Common myeloid progenitor, CD34-positive (primary cell): ENCODE measurements at regions not wholly inside any gene's neighbourhood (a gene's known extent, or its start where the extent isn't known, plus 50 kb on each side); places are given as distances from the start of the nearest gene placed in this dataset.

Source experiments
- CTCF ChIA-PET: fragments of 350-600 bp; sonication (Branson Sonifier 250); formaldehyde crosslinking; loops from one replicate; lab custom pipeline; 2021; ENCODE audit warnings: antibody characterized with exemption; lab: Charles Lee
- POLR2A ChIA-PET: fragments of 350-600 bp; sonication (Branson Sonifier 250); formaldehyde crosslinking; loops from one replicate; lab custom pipeline; 2021; ENCODE audit warnings: antibody characterized with exemption; lab: Charles Lee
- DNase-seq, 3 donors: peaks; one replicate each; pipeline versions ENCODE4 v3.0.0 to v3.0.0-alpha.2; 2013
- H3K27ac ChIP-seq, 2 experiments: 1 replicate in 1 of 2; 2 replicates in 1 of 2; pipeline ENCODE4 v1.7.0; 2013; ENCODE audit warnings: inconsistent platforms in 2 of 2, low read length in 2 of 2, mild to moderate bottlenecking in 2 of 2, low read depth in 1 of 2, moderate library complexity in 1 of 2; ENCODE audit not compliant: severe bottlenecking in 2 of 2, insufficient read depth in 1 of 2, poor library complexity in 1 of 2
- H3K27me3 ChIP-seq, 5 experiments: replicated peaks in 2 of 5; 1 replicate in 3 of 5; 2 replicates in 2 of 5; pipeline versions ENCODE4 v1.6.1 to v1.7.0; 2013; ENCODE audit warnings: low read length in 4 of 5, mild to moderate bottlenecking in 2 of 5, moderate library complexity in 2 of 5, inconsistent platforms in 1 of 5; ENCODE audit not compliant: insufficient read depth in 5 of 5, control insufficient read depth in 4 of 5
- H3K36me3 ChIP-seq, 4 experiments: 1 replicate in 2 of 4; 2 replicates in 2 of 4; pipeline versions ENCODE4 v1.6.1 to v1.7.0; 2013; ENCODE audit warnings: low read length in 3 of 4, control low read depth in 1 of 4, mild to moderate bottlenecking in 1 of 4; ENCODE audit not compliant: control insufficient read depth in 4 of 4, insufficient read depth in 4 of 4
- H3K4me1 ChIP-seq, 4 experiments: 1 replicate in 3 of 4; 2 replicates in 1 of 4; pipeline versions ENCODE4 v1.6.1 to v1.7.1; 2013; ENCODE audit warnings: low read length in 3 of 4, mild to moderate bottlenecking in 3 of 4, control low read depth in 1 of 4, inconsistent platforms in 1 of 4, moderate library complexity in 1 of 4; ENCODE audit not compliant: control insufficient read depth in 4 of 4, insufficient read depth in 4 of 4; ENCODE audit errors: control extremely low read depth in 1 of 4
- H3K4me3 ChIP-seq, 7 experiments: 1 replicate in 4 of 7; 2 replicates in 3 of 7; pipeline versions ENCODE4 v1.5.1 to v1.7.0; 2013; ENCODE audit warnings: mild to moderate bottlenecking in 7 of 7, low read length in 6 of 7, moderate library complexity in 6 of 7, inconsistent platforms in 2 of 7, low read depth in 2 of 7, control low read depth in 1 of 7; ENCODE audit not compliant: insufficient read depth in 4 of 7, control insufficient read depth in 1 of 7; ENCODE audit errors: extremely low read depth in 1 of 7
- H3K9me3 ChIP-seq, 5 experiments: 1 replicate in 4 of 5; 2 replicates in 1 of 5; pipeline versions ENCODE4 v1.6.1 to v1.7.1; 2013; ENCODE audit warnings: low read length in 4 of 5, mild to moderate bottlenecking in 2 of 5, inconsistent platforms in 1 of 5, low read depth in 1 of 5, moderate library complexity in 1 of 5; ENCODE audit not compliant: control insufficient read depth in 4 of 5, insufficient read depth in 2 of 5; ENCODE audit errors: control extremely low read depth in 1 of 5
- WGBS: methylation state at CpG from one replicate; pipeline ENCODE4 v1.1.5; 2013; ENCODE audit not compliant: insufficient coverage; 5-methylcytosine and 5-hydroxymethylcytosine counted together

DNA sequence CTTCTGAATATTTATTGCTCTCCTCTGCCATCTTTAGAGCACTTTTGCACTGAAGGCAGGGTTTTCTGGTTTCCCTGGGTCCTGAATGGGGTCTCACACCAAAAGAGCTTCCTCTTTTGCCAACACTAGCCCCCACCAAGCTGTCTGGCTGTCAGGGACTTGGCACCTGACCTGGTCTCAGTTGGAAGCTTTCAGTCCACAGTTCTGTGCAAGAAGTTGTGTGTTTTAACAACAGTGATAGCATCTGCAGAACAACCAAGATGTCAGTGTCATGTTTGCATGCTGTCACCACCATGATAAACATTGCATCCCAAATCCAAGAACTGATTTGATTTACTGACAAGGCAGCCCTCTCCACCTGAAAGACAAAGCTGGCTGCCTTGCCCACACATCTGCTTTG is 448.5 kb upstream of the CCL2 start:
- H3K36me3 ChIP-seq = no peaks in the 10 kb centered on the region
- H3K4me3 ChIP-seq = no peak overlapping the region
- H3K27ac ChIP-seq = no peak overlapping the region
- peaks cover 0 to 4% (median 0%) of the 10 kb centered on the region in 5 experiments for H3K27me3 ChIP-seq
- ChIA-PET POLR2A (no interaction called here), CTCF (interaction anchor here (1.0 kb wide), 1 partner anchor 356 kb away, joined by 3 read pairs; no protein-coding TSS in a partner anchor)
- peaks cover 0 to 32% (median 5%) of the 10 kb centered on the region in 4 experiments for H3K4me1 ChIP-seq
- DNase-seq = peak in 2 of 3 donors; percentile 6 to 30
- no peaks in the 10 kb centered on the region for H3K9me3 ChIP-seq

DNA sequence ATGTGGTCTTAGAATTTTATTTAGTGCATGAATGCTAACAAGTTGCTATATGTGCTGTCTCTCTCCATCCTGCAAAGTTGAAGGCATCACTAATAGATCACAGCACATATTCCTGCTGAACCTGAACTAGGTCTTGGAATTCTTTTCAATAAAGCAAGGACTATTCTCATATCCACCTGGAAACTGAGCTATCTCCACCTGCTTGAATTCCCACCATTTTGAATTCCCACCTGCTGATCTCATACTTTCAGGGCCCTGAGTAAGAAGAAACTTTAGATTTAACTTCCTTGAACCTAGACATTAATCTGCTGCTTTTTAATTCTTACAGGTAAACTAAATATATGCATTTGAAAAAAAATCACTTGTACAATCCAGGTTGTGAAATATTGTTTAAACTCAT is 445.3 kb upstream of the CCL2 start:
- H3K36me3 ChIP-seq = no peaks in the 10 kb centered on the region
- no peaks in the 10 kb centered on the region for H3K9me3 ChIP-seq
- H3K4me3 ChIP-seq = no peak overlapping the region
- peaks cover 0 to 2% (median 0%) of the 10 kb centered on the region in 5 experiments for H3K27me3 ChIP-seq
- no peak for DNase-seq
- POLR2A ChIA-PET = no interaction called here
- CTCF ChIA-PET = no interaction called here
- H3K27ac ChIP-seq = no peak overlapping the region
- H3K4me1 ChIP-seq = peaks cover 0 to 9% (median 0%) of the 10 kb centered on the region in 4 experiments

DNA sequence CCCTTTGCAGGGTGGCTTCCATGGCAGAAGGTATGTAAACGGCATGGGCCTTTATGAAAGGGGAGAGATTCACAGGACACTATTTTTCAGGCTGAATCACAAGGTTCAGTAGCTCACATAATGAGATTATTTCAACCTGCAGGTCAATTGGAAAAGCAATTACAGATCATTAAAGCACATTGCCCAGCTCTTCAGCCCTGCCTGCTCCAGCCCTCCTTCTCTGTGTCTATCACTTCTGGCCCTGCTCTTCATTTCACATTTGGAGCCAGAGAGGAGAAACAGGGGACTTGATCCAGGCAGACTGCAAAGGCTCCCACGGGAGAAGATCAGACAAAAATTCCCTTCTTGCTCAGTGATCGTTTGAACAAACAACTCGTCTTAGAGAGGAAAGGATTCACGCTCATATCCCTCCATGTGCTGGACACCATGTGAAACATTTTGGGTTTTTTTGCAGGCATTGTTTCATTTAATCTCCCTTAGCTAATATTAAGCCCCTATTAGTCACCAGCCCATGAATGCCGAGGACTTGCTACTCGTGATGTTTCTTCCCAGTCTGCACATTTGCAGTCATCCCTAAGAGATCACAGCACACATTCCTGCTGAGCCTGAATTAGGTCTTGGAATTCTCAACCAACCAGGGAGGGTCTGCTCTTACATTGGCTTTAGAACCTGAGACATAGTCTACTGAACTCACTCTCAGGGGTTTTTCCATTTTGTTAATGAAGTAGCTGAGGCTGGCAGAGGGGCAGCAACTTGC is 443.9 kb upstream of the CCL2 start:
- H3K4me1 ChIP-seq = peaks cover 0 to 6% (median 0%) of the 10 kb centered on the region in 4 experiments
- no peak overlapping the region for H3K27ac ChIP-seq
- WGBS = 96% methylated on average over 7 of the region's 7 CpGs
- peaks cover 0 to 2% (median 0%) of the 10 kb centered on the region in 5 experiments for H3K27me3 ChIP-seq
- H3K9me3 ChIP-seq = no peaks in the 10 kb centered on the region
- ChIA-PET CTCF (no interaction called here), POLR2A (no interaction called here)
- no peak overlapping the region for H3K4me3 ChIP-seq
- DNase-seq = no peak
- no peaks in the 10 kb centered on the region for H3K36me3 ChIP-seq

DNA sequence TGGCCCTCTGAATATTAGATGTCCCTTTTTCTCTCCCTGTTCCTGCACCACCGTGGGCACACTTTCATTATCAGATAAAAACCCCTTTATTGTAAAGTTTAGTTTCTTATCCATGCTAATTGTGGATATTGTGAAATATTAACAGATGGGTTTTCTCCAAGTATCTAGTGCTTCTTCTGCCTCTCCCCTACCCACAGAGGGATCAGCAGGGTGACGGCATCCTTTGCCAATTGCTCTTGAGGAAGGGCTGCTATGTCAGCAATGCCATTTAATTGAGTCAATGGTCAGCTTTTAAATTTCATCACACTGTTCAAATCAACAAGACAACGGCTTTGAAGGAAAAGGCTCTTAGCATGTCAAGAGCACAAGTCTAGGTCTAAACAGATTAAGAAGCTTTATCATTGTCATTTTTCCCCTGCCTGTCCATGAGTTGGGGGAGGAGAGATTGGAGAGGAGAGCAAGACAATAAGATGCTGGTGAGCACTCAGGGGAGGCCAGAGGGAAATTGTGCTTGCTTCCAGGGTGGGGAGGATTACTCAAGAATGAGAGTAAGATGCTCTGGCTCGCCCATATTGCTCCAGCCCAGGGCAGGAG is 443.0 kb upstream of the CCL2 start:
- DNase-seq = no peak
- ChIA-PET POLR2A (no interaction called here), CTCF (no interaction called here)
- Histone ChIP-seq H3K27me3 (peaks cover 0 to 2% (median 0%) of the 10 kb centered on the region in 5 experiments), H3K27ac (no peak overlapping the region), H3K36me3 (no peaks in the 10 kb centered on the region), H3K4me1 (no peaks in the 10 kb centered on the region), H3K4me3 (no peak overlapping the region), H3K9me3 (no peaks in the 10 kb centered on the region)
- WGBS = 95% methylated on average over 2 of the region's 4 CpGs

DNA sequence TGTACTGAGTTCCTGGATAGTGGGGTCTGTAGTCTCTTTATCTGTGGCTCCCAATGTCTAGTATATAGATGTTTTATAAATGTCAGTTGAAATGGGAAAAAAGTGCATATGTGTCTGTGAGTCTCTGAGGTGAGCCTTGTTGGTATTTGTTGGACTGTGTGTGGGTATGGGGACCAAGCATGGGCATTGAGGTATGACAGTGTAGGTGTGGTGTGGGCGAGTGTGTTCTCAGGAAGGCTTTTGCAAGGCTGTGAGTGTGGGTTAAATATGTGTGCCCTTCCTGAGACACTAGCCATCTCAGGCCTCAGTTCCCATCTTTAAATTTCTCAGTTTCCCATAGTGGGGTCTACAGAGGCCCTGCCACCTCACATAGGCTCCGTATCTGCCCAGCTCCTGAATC is 440.2 kb upstream of the CCL2 start:
- ChIA-PET CTCF (no interaction called here), POLR2A (no interaction called here)
- H3K9me3 ChIP-seq = no peaks in the 10 kb centered on the region
- 100% methylated on average over 1 of the region's 2 CpGs for WGBS
- DNase-seq = no peak
- H3K27ac ChIP-seq = no peak overlapping the region
- H3K4me1 ChIP-seq = no peaks in the 10 kb centered on the region
- peaks cover 0 to 4% (median 0%) of the 10 kb centered on the region in 5 experiments for H3K27me3 ChIP-seq
- no peaks in the 10 kb centered on the region for H3K36me3 ChIP-seq
- H3K4me3 ChIP-seq = no peak overlapping the region

DNA sequence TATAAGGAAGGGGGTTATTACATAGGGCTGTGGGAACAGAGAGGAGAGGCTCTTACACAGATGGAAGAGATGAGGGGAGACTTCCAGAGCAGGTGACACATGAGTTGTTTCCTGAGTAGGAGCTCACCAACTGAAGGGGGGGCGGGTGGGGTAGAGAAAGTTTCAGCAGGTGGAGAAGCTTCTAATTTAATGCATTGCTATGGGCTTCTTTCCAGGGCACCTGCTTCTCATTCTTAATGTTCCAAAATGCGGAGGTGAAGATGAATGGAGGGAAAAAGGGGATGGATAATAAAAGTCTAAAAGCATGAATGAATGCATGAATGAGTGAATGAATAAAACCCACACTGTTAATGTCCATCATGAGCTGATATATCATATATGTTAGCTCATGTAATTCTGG is 439.0 kb upstream of the CCL2 start:
- no CpG with 5 or more reads among the region's 2 CpGs for WGBS
- no peak for DNase-seq
- H3K27ac ChIP-seq = no peak overlapping the region
- ChIA-PET CTCF (no interaction called here), POLR2A (no interaction called here)
- peaks cover 0 to 4% (median 0%) of the 10 kb centered on the region in 5 experiments for H3K27me3 ChIP-seq
- H3K4me1 ChIP-seq = no peaks in the 10 kb centered on the region
- no peak overlapping the region for H3K4me3 ChIP-seq
- H3K36me3 ChIP-seq = no peaks in the 10 kb centered on the region
- H3K9me3 ChIP-seq = no peaks in the 10 kb centered on the region

DNA sequence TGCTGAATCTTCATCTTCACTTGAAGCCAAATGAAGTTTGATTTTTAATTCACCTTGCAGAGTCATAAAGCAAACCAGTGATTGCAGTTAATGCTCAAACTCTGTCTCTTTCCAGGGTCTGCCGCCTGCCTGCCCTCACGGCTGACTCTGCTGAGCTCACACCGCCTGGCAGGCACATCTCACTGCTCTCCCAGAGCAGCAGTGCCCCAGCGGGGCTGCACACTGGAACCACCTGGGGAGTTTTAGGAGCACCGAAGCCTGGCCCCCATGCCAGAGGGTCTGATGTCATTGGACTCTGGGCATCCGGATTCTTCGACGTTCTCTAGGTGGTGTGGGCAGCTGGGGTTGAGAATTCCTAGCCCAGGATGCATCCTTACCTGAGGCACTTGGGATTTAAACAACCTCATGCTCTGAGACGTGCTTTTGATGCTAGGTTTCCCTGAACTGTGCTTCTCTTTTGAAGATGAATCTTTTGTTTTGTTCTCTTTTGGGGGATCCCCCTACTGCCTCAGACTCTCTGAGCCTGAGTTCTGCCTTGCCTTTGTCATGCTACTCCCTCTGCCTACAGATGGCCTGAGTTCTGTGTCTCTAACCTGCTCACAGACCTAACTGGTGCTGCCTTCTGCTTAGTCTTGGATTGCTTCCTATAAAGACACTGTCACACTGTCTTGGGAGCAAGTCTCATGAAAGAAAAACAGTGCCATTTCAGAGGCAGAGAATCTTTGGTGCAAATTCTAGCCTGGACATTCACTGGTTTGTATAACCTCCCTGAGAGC is 438.1 kb upstream of the CCL2 start:
- 87% methylated on average over 7 of the region's 9 CpGs for WGBS
- no peaks in the 10 kb centered on the region for H3K4me1 ChIP-seq
- peaks cover 0 to 4% (median 0%) of the 10 kb centered on the region in 5 experiments for H3K27me3 ChIP-seq
- ChIA-PET POLR2A (no interaction called here), CTCF (no interaction called here)
- H3K4me3 ChIP-seq = no peak overlapping the region
- no peaks in the 10 kb centered on the region for H3K9me3 ChIP-seq
- H3K36me3 ChIP-seq = no peaks in the 10 kb centered on the region
- H3K27ac ChIP-seq = no peak overlapping the region
- DNase-seq = no peak
